Fibroblast of mammary gland (primary cell): ENCODE measurements at regions not wholly inside any gene's neighbourhood (a gene's known extent, or its start where the extent isn't known, plus 50 kb on each side); places are given as distances from the start of the nearest gene placed in this dataset.

Experiments used
- DNase-seq: peaks from one replicate; pipeline ENCODE4 v3.0.0-alpha.2; 2010; ENCODE audit warnings: low read depth
- H3K4me3 ChIP-seq: 2 replicates; pipeline ENCODE4 v1.5.1; 2011; ENCODE audit warnings: low read depth, mild to moderate bottlenecking, low read length, moderate library complexity; ENCODE audit not compliant: control insufficient read depth
- TF ChIP-seq, protein P1 (sequence below): conservative IDR thresholded peaks from 2 replicates; pipeline ENCODE4 v1.5.1; 2011; ENCODE audit warnings: low read depth, low read length, inconsistent platforms; ENCODE audit not compliant: control insufficient read depth, insufficient read depth

DNA sequence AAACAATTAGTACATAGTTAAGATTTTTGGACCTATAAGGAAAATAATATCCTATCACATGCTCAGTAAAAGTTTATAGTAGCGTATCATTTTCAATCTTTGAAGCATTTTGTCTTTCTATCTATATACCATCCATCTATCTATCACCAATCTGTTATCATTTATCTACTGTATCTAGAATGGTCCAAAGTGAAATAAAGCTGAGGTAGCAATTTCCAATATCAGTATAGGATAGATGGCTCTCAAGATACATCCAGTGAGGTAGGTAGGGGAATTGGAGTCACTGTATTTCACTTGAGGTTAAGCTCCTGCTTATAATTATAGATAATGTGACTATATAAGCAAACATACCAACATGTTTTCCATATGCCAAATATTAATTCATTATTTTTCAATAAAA, 889.1 kb upstream of the CTNND2 start:
- no peak for DNase-seq
- H3K4me3 ChIP-seq: no peak overlapping the region
- TF ChIP-seq, protein P1, sequence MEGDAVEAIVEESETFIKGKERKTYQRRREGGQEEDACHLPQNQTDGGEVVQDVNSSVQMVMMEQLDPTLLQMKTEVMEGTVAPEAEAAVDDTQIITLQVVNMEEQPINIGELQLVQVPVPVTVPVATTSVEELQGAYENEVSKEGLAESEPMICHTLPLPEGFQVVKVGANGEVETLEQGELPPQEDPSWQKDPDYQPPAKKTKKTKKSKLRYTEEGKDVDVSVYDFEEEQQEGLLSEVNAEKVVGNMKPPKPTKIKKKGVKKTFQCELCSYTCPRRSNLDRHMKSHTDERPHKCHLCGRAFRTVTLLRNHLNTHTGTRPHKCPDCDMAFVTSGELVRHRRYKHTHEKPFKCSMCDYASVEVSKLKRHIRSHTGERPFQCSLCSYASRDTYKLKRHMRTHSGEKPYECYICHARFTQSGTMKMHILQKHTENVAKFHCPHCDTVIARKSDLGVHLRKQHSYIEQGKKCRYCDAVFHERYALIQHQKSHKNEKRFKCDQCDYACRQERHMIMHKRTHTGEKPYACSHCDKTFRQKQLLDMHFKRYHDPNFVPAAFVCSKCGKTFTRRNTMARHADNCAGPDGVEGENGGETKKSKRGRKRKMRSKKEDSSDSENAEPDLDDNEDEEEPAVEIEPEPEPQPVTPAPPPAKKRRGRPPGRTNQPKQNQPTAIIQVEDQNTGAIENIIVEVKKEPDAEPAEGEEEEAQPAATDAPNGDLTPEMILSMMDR: no peak

DNA sequence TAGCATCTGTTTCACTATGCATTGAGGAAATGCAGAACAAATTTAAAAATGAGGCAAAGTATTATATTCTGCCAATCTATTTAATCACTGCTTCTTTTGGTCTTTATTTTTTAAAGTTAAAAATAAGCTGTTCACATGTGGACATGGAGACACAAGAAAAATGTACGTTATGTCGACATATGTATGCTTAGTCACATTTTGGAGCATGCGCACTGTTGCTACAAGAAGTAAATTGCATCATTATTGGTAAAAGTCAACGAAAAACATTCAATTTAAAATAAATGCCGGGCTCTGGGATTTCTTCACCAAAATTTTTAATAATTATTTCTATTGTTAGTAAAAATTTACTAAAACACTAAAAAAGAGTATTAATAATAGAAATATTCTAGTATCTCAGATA, 876.3 kb upstream of the CTNND2 start:
- TF ChIP-seq, protein P1: no peak
- DNase-seq: no peak
- no peak overlapping the region for H3K4me3 ChIP-seq

DNA sequence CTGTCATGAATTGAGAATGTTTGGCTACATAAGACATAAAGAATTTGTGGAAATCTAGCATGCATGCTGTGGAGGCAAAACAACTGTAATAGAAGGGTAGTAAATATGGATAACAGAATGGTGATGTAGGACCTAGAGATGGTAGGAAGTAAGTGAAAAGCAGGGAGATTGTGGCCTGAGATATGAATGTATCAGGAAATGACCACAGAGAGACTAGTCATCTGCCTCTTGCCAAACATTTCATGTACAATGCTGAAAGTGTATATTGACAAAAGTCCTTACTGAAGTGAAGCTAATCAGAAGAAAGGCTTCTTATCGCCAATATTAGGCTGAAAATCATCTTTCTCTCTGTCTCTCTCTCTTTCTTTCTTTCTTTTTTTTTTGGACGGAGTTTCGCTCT, 873.1 kb upstream of the CTNND2 start:
- TF ChIP-seq, protein P1: no peak
- no peak overlapping the region for H3K4me3 ChIP-seq
- no peak for DNase-seq

DNA sequence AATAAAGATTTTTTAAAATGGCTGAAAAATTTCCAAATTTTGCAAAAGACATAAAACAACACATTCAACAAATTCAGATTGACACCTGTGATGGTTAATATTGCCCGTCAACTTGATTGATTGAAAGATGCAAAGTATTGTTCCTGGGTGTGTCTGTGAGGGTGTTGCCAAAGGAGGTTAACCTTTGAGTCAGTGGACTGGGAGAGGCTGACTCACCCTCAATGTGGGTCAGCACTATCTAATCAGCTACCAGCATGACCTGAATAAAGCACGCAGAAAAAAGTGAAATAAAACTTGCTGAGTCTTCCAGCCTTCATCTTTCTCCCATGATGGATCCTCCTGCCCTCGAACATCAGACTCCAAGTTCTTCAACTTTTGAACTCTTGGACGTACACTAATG, 868.0 kb upstream of the CTNND2 start:
- TF ChIP-seq, protein P1: no peak
- no peak overlapping the region for H3K4me3 ChIP-seq
- DNase-seq: no peak

DNA sequence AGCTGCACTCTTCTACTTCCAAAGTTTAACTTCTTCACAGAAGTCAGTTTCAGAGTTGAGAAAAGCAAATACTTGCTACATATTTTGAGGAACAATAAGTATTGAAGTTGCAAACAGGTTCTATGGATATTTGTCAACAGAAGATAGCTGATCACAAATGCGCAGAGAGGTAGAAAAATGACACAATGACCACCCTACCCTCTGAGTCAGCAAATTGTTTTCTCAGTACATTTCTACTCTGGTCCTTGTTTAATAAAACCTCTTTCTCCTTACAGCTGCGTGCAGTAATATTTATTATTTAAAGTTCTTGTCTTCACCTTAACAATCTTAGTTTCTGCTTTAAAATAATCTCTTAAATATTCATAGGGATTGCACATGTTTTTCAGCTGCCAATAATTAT, 855.1 kb upstream of the CTNND2 start:
- TF ChIP-seq, protein P1: no peak
- no peak overlapping the region for H3K4me3 ChIP-seq
- no peak for DNase-seq

DNA sequence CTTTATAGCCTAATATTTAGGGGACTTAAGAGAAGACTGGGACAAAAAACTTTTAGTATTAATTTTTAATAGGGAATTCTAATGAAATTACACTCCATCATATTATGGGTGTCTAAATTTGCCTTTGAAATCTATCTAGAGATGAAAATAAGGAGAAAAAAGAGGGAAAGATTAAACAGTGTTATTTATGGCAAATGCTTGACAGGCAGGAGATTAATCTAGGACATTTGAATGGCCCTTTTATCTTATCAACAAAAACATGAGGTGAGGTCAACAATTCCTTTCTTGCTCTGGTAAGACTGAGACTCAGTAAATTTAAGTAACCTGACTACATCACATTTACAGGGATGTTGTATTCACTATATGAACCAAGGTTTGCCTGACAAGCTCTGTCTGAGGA, 852.8 kb upstream of the CTNND2 start:
- no peak for DNase-seq
- TF ChIP-seq, protein P1: no peak
- no peak overlapping the region for H3K4me3 ChIP-seq

DNA sequence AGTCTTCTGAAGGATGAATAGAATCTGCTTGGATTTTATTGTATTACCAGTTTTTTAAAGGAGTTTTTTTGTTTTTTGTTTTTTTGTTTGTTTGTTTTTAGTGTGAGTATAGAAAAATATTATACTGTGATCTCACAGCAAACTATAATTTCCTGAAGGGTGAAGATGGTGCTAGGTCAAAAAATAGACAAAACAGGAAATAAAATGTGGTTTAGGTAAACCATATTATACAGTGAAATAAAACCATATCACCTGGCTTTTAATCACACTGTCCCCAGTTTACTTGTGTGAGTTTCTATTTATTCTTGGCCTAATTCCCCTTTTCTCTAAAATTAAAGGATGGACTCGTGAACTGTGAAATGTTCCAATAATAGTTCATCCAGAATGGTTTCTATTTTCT, 841.3 kb upstream of the CTNND2 start:
- TF ChIP-seq, protein P1: no peak
- DNase-seq: no peak
- no peak overlapping the region for H3K4me3 ChIP-seq
